ENCODE measurements at regions not wholly inside any gene's neighbourhood (a gene's known extent, or its start where the extent isn't known, plus 50 kb on each side); places are given as distances from the start of the nearest gene placed in this dataset.
"Not testable (repeated sequence)": the region's sequence is repeated elsewhere in the genome, so short reads cannot be mapped to it uniquely, and the experiment has no call there.

DNA sequence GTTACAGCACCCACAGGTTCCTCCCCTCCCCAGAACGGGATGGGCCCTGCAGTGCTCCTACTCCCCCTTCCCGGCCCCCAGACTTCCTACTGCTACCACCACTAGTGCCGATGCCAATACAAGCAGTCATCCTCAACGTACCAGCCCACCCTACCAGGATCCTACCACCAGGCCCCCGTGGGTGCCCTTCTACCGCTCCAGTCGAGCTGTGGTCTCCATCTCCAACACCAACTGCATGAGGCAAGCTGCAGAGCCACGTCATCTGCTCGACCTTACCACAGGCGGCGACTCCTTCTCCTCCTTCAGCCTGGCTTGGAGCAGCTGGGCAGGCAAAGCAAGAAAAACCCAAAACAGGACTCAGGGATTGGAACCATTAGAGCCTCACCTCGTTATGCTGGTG is 396.3 kb downstream of the KCNJ18 start:
- POLR2A ChIA-PET; H3K36me3 Mint-ChIP-seq (ENCODE audit: insufficient read depth, unreplicated experiment); H3K4me1 ChIP-seq; H3K4me3 Mint-ChIP-seq (ENCODE audit: unreplicated experiment); H3K27ac Mint-ChIP-seq (ENCODE audit: unreplicated experiment); H3K4me3 ChIP-seq (ENCODE audit: low read depth, low read length); H3K9me3 Mint-ChIP-seq (ENCODE audit: unreplicated experiment); H3K27me3 ChIP-seq (replicated peaks; ENCODE audit: control insufficient read depth, insufficient read depth, low read length); DNase-seq; H3K4me1 Mint-ChIP-seq (ENCODE audit: low read depth, unreplicated experiment); H3K9me3 ChIP-seq; H3K36me3 ChIP-seq (ENCODE audit: control insufficient read depth, insufficient read depth, low read length); intact Hi-C loops (cut with micrococcal nuclease; ENCODE audit: unreplicated experiment); BruUV-seq (replicated peaks); CTCF ChIA-PET: not testable (repeated sequence)
- H3K27me3 Mint-ChIP-seq (ENCODE audit: insufficient read depth, unreplicated experiment) = peaks cover 10% of the 10 kb centered on the region

DNA sequence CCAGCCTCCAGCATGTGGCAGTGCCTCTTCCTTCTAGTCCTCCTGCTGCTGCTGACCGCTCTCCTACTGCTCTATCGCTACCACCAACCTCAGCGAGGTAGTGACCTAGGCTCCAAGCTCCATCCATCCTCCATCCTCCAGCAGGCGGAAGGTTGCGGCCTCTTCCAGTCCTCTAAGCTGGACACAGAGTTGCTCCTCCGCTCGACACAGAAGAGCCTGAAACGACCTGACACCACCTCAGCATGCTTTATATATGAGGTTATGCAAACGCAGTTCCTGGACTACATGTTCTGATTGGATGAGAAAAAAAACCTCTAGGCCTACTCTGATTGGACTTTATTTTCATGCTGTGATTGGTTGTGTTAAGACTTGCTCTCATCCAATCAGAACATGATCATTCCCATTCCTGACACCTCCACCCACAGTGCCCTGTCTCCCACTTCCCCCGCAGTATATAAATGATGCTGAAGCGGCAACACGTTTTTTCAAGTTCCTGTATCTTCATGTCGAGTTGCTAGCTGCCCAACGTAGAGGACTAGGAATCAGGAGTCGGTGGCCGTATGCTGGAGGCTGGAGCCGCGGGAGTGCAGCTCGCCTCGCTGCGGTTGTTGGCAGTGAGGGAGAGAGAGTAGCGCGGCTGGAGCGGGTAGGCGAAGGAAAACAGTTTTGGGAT is 398.1 kb downstream of the KCNJ18 start:
- H3K4me1 ChIP-seq = no peaks in the 10 kb centered on the region
- no peaks in the 10 kb centered on the region for H3K36me3 ChIP-seq (ENCODE audit: control insufficient read depth, insufficient read depth, low read length)
- Mint-ChIP-seq H3K36me3 (ENCODE audit: insufficient read depth, unreplicated experiment) (no peaks in the 10 kb centered on the region), H3K4me1 (ENCODE audit: low read depth, unreplicated experiment) (no peaks in the 10 kb centered on the region), H3K27ac (ENCODE audit: unreplicated experiment) (no peak overlapping the region), H3K27me3 (ENCODE audit: insufficient read depth, unreplicated experiment) (peaks cover 10% of the 10 kb centered on the region), H3K9me3 (ENCODE audit: unreplicated experiment) (no peaks in the 10 kb centered on the region), H3K4me3 (ENCODE audit: unreplicated experiment) (no peak overlapping the region)
- CTCF ChIA-PET = no interaction called here
- POLR2A ChIA-PET = no interaction called here
- H3K4me3 ChIP-seq (ENCODE audit: low read depth, low read length) = no peak overlapping the region
- TF ChIP-seq, protein P1, sequence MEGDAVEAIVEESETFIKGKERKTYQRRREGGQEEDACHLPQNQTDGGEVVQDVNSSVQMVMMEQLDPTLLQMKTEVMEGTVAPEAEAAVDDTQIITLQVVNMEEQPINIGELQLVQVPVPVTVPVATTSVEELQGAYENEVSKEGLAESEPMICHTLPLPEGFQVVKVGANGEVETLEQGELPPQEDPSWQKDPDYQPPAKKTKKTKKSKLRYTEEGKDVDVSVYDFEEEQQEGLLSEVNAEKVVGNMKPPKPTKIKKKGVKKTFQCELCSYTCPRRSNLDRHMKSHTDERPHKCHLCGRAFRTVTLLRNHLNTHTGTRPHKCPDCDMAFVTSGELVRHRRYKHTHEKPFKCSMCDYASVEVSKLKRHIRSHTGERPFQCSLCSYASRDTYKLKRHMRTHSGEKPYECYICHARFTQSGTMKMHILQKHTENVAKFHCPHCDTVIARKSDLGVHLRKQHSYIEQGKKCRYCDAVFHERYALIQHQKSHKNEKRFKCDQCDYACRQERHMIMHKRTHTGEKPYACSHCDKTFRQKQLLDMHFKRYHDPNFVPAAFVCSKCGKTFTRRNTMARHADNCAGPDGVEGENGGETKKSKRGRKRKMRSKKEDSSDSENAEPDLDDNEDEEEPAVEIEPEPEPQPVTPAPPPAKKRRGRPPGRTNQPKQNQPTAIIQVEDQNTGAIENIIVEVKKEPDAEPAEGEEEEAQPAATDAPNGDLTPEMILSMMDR (IDR thresholded peaks at IDR 0.05; ENCODE audit: insufficient read depth in 1 of 2, low read depth in 1 of 2, low read length in 1 of 2, severe bottlenecking in 1 of 2, unreplicated experiment in 1 of 2) = no peak
- no peaks in the 10 kb centered on the region for H3K9me3 ChIP-seq
- DNase-seq = no peak
- BruUV-seq (replicated peaks) = no TSS peak
- no peaks in the 10 kb centered on the region for H3K27me3 ChIP-seq (replicated peaks; ENCODE audit: control insufficient read depth, insufficient read depth, low read length)
- intact Hi-C loops (cut with micrococcal nuclease; ENCODE audit: unreplicated experiment) = no loop called here

DNA sequence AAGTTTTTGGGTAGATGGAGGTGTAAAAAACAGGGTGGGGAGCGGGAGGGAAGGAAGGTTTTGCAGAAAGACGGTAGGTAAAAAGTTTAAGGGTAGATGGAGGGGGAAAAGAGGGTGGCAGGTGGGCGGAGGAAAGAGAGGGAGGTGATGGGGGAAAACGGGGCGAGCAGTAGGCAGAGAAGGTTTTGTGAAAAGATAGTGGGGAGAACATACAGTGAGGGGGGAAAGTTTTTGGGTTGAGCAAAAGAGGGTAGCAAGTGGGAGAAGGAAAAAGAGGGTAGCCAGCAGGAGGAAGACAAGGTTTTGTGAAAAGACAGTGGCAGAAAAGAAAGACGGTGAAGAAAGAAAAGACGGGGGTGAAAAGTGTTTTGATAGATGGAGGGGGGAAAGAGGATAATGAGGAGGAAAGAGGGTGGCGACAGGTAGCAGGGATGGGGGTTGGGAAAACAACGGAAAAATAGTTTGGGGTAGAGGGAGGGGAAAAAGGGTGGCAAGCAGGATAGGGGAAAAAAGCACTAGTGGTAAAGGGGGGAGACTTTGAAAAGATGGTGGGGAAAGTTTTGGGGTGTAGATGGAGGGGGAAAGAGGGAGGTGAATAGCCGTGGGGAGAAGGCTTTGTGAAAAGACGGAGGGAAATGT is 398.8 kb downstream of the KCNJ18 start:
- H3K9me3 Mint-ChIP-seq (ENCODE audit: unreplicated experiment); H3K4me1 Mint-ChIP-seq (ENCODE audit: low read depth, unreplicated experiment); H3K36me3 ChIP-seq (ENCODE audit: control insufficient read depth, insufficient read depth, low read length); CTCF ChIA-PET; POLR2A ChIA-PET; H3K4me3 ChIP-seq (ENCODE audit: low read depth, low read length); BruUV-seq (replicated peaks); H3K4me1 ChIP-seq; H3K27me3 ChIP-seq (replicated peaks; ENCODE audit: control insufficient read depth, insufficient read depth, low read length); intact Hi-C loops (cut with micrococcal nuclease; ENCODE audit: unreplicated experiment); H3K9me3 ChIP-seq; H3K4me3 Mint-ChIP-seq (ENCODE audit: unreplicated experiment); DNase-seq; H3K27ac Mint-ChIP-seq (ENCODE audit: unreplicated experiment); H3K36me3 Mint-ChIP-seq (ENCODE audit: insufficient read depth, unreplicated experiment): not testable (repeated sequence)
- peaks cover 10% of the 10 kb centered on the region for H3K27me3 Mint-ChIP-seq (ENCODE audit: insufficient read depth, unreplicated experiment)

DNA sequence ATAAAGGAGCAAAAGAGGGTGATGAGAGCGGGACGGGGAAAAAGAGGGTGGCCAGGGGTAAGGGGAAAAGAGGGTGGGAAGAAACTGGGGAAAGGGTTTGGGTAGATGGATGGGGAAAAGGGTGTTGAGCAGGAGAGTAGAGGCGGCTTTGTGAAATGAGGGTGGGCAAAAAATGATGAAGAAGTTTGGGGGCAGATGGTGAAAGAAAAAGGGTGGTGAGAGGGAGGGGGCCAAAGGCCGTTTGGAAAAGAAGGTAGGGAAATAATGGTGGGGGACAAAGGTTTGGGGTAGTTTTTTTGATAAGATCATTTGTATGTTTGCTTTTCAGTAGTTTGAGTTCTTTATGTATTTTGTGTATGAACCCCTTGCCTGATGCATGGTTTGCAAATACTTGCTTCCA is 399.5 kb downstream of the KCNJ18 start:
- H3K27me3 Mint-ChIP-seq (ENCODE audit: insufficient read depth, unreplicated experiment) = peaks cover 10% of the 10 kb centered on the region
- H3K4me3 Mint-ChIP-seq (ENCODE audit: unreplicated experiment); DNase-seq; H3K36me3 ChIP-seq (ENCODE audit: control insufficient read depth, insufficient read depth, low read length); H3K9me3 Mint-ChIP-seq (ENCODE audit: unreplicated experiment); H3K9me3 ChIP-seq; H3K4me1 ChIP-seq; H3K27me3 ChIP-seq (replicated peaks; ENCODE audit: control insufficient read depth, insufficient read depth, low read length); intact Hi-C loops (cut with micrococcal nuclease; ENCODE audit: unreplicated experiment); POLR2A ChIA-PET; H3K4me1 Mint-ChIP-seq (ENCODE audit: low read depth, unreplicated experiment); BruUV-seq (replicated peaks); H3K27ac Mint-ChIP-seq (ENCODE audit: unreplicated experiment); H3K4me3 ChIP-seq (ENCODE audit: low read depth, low read length); H3K36me3 Mint-ChIP-seq (ENCODE audit: insufficient read depth, unreplicated experiment); CTCF ChIA-PET: not testable (repeated sequence)

DNA sequence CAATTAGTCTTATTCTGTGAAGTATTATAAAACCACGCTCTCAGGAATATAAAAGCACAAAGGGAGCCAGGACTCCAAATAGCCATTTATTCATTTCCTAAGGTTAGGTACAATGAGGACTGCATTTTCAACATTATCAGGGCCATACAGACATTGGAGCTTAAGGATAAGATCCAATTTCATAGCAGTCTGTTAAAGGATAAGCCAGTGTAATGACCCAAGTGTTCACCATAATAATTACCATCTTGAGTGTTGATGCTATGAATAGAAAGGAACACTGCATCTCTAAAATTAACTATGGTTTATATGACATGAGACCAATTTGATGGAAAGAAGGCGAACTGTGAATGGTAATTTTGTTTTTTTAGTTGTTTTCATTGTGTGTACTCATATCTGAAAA is 403.1 kb downstream of the KCNJ18 start:
- intact Hi-C loops (cut with micrococcal nuclease; ENCODE audit: unreplicated experiment); H3K9me3 Mint-ChIP-seq (ENCODE audit: unreplicated experiment); H3K4me1 Mint-ChIP-seq (ENCODE audit: low read depth, unreplicated experiment); H3K4me1 ChIP-seq; H3K36me3 Mint-ChIP-seq (ENCODE audit: insufficient read depth, unreplicated experiment); CTCF ChIA-PET; H3K4me3 Mint-ChIP-seq (ENCODE audit: unreplicated experiment); POLR2A ChIA-PET; H3K27me3 ChIP-seq (replicated peaks; ENCODE audit: control insufficient read depth, insufficient read depth, low read length); H3K27me3 Mint-ChIP-seq (ENCODE audit: insufficient read depth, unreplicated experiment); H3K36me3 ChIP-seq (ENCODE audit: control insufficient read depth, insufficient read depth, low read length); H3K9me3 ChIP-seq; H3K27ac Mint-ChIP-seq (ENCODE audit: unreplicated experiment); DNase-seq; BruUV-seq (replicated peaks); H3K4me3 ChIP-seq (ENCODE audit: low read depth, low read length): not testable (repeated sequence)

DNA sequence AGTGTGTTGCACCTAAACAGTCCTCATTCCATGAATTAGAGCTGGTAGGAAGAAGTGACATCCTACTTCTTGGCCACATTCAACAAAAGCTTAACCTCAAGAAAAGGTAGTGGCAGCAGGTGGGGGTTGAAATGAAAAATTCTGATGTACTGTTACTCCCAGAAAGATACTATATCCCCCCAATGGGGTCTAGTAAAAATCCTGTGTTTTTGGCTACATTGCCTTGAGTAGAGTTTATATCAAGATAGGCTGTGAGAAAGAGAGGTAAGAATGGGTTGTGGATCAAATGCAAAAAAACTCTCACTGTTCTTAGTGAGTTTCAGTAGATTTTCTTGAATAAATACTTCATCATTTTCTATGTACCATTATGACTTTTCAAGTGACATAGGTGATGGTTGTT is 407.3 kb downstream of the KCNJ18 start:
- CTCF ChIA-PET; POLR2A ChIA-PET; H3K27me3 ChIP-seq (replicated peaks; ENCODE audit: control insufficient read depth, insufficient read depth, low read length); DNase-seq; H3K36me3 Mint-ChIP-seq (ENCODE audit: insufficient read depth, unreplicated experiment); H3K4me3 Mint-ChIP-seq (ENCODE audit: unreplicated experiment); H3K27ac Mint-ChIP-seq (ENCODE audit: unreplicated experiment); H3K4me1 Mint-ChIP-seq (ENCODE audit: low read depth, unreplicated experiment); H3K9me3 Mint-ChIP-seq (ENCODE audit: unreplicated experiment); H3K4me3 ChIP-seq (ENCODE audit: low read depth, low read length); H3K27me3 Mint-ChIP-seq (ENCODE audit: insufficient read depth, unreplicated experiment); BruUV-seq (replicated peaks); H3K4me1 ChIP-seq; H3K9me3 ChIP-seq; H3K36me3 ChIP-seq (ENCODE audit: control insufficient read depth, insufficient read depth, low read length); intact Hi-C loops (cut with micrococcal nuclease; ENCODE audit: unreplicated experiment): not testable (repeated sequence)
